ENCODE measurements at regions not wholly inside any gene's neighbourhood (a gene's known extent, or its start where the extent isn't known, plus 50 kb on each side); places are given as distances from the start of the nearest gene placed in this dataset.

DNA sequence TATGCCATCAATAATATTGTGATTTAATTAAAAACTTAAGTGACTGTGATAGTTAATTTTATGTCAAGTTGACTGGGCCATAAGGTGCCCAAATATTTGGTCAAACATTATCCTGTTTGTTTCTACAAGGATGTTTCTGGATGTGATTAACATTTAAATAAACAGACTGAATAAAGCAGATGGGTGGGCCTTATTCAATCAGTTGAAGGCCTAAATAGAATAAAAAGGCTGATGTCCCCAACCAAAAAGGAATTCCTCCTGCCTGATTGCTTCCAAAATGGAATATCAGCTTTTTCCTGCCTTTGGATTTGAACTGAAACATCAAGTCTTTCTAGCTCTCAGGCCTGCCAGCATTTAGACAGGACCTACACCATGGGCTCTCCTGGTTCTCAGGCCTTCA is 961.7 kb downstream of the NTRK3 start:
- DNase-seq (ENCODE audit: low read depth), result no peak
- H3K4me3 ChIP-seq (ENCODE audit: low read length), result no peak overlapping the region
- TF ChIP-seq CTCF (IDR thresholded peaks at IDR 0.05; ENCODE audit: insufficient read depth, low read depth, low read length, missing control alignments), result no peak

DNA sequence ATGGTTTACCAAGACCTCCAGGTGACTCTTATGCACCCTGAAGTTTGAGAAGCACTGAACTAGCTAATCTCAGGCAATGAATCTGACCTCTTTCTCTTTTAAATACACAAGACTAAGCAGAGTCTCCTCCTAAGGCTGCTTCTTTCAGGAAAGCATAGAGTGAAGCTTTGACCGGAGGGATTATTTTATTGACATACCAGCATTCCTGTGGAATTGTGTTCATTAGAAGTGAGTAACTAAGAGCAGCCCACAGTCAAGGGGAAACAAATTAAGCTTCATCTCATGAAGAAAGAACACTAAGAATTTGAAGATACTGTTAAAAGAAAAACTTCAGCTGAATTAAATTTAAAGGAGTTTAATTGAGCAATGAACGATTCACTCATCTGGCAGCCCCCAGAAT is 963.5 kb downstream of the NTRK3 start:
- TF ChIP-seq CTCF (IDR thresholded peaks at IDR 0.05; ENCODE audit: insufficient read depth, low read depth, low read length, missing control alignments), result no peak
- H3K4me3 ChIP-seq (ENCODE audit: low read length), result no peak overlapping the region
- DNase-seq (ENCODE audit: low read depth), result no peak

GRCh38 chr15:87287156-87287555 is 969.4 kb downstream of the NTRK3 start:
- DNase-seq (ENCODE audit: low read depth), result peak; percentile 98
- TF ChIP-seq CTCF (IDR thresholded peaks at IDR 0.05; ENCODE audit: insufficient read depth, low read depth, low read length, missing control alignments), result no peak
- no peak overlapping the region for H3K4me3 ChIP-seq (ENCODE audit: low read length)

DNA sequence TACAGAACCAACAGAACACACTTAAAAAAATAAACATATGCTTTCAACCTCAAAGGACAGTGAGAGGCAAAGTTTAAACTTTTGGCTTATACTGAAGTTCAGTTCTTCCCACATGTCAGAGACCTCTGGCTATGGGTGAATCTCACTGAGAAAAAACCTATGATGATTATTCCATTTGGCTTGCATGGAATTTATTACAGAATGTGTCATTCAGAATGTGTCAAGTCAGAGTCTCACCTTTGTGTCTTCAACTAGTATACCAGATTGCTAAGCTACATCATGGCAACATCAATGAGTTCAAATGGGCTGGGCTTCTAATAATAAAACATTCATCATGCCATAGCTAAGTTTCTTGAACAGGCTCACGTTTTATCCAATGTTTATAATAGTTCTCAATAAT is 987.0 kb downstream of the NTRK3 start:
- peak; percentile 85 for DNase-seq (ENCODE audit: low read depth)
- H3K4me3 ChIP-seq (ENCODE audit: low read length), result no peak overlapping the region
- TF ChIP-seq CTCF (IDR thresholded peaks at IDR 0.05; ENCODE audit: insufficient read depth, low read depth, low read length, missing control alignments), result no peak

GRCh38 chr15:87268675-87269074 is 987.9 kb downstream of the NTRK3 start:
- TF ChIP-seq CTCF (IDR thresholded peaks at IDR 0.05; ENCODE audit: insufficient read depth, low read depth, low read length, missing control alignments), result no peak
- no peak overlapping the region for H3K4me3 ChIP-seq (ENCODE audit: low read length)
- peak; percentile 42 for DNase-seq (ENCODE audit: low read depth)

DNA sequence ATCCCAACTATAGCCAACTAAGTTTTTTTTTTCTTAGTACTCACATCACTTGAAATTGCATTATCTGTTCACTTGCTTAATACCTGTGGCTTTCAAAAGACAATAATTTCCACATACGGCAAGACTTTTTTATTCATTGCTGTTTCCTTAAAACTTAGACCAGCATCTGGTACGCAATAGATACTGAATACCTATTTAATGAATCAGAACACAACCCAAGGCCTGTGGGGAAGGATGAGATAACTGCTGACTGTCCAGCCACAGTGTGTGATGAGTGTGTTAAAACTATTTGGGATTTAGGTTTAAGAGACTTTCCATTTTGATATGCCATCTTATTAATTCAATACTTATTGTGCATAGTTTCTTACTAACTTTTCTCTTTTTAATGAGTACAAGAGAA is 988.7 kb downstream of the NTRK3 start:
- no peak overlapping the region for H3K4me3 ChIP-seq (ENCODE audit: low read length)
- DNase-seq (ENCODE audit: low read depth), result peak; percentile 94
- TF ChIP-seq CTCF (IDR thresholded peaks at IDR 0.05; ENCODE audit: insufficient read depth, low read depth, low read length, missing control alignments), result no peak

GRCh38 chr15:87263871-87264270 is 992.7 kb downstream of the NTRK3 start:
- H3K4me3 ChIP-seq (ENCODE audit: low read length), result no peak overlapping the region
- no peak for TF ChIP-seq CTCF (IDR thresholded peaks at IDR 0.05; ENCODE audit: insufficient read depth, low read depth, low read length, missing control alignments)

More at GRCh38 chr15:87263871-87264270, 992.7 kb downstream of the NTRK3 start:
- DNase-seq (ENCODE audit: low read depth), result no peak

All from epithelial cell of esophagus (primary cell).